ENCODE measurements at regions not wholly inside any gene's neighbourhood (a gene's known extent, or its start where the extent isn't known, plus 50 kb on each side); places are given as distances from the start of the nearest gene placed in this dataset.
A peak's percentile ranks its signal among the peaks of the same experiment; 100 is the strongest.

DNA sequence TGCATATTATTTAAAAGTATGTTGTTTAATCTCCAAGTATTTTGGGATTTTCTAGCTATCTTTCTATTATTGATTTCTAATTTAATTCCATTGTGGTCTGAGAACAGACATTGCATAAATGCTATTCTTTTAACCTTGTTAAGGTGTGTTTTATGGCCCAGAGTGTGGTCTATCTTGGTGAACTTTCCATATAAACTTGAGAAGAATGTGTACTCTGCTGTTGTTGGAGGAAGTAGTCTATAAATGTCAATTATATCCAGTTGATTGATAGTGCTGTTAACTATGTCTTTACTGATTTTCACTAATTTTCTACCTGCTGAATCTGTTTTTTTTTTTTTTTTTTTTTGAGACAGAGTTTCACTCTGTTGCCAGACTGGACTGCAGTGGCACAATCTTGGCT, 180.9 kb downstream of the ZNF621 start:
- DNase-seq, result no peak

DNA sequence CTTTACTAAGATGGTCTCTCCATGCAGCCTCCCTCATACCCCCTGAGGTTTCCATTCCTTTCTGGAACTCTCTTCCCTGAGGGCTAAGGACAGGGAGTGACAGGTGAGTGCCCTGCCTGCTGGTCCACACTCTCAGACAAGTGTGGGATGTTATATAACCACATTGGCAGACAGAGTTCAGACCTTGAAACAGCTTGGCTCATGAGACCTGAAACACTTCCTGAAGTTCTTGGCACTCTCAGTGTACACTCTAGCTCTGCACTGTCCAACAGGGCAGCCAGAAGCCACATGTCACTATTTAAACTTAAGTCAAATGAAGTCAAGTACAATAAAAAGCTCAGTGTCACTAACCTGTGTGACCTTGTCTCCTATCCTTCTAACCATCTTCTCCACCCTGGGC, 188.5 kb downstream of the ZNF621 start:
- DNase-seq, result no peak

DNA sequence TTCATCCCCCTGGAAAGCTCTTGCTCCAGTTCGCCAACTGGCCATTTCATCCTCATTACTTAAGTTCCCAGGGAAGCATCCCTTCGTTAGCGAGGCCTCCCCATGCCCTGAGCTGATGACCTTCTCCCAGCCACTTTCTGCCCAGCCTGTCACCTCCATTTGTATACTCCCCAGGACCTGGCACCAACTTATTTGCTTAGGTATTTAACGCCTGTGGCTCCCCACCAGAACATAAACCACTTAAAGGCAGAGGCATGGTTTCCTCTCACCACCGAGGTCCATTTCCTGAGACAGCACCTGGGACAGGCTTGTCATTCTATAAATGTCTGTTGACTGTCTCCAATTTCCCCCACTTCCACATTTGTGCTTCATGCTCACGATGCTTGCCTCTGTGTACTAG, 189.0 kb downstream of the ZNF621 start:
- DNase-seq, result no peak

DNA sequence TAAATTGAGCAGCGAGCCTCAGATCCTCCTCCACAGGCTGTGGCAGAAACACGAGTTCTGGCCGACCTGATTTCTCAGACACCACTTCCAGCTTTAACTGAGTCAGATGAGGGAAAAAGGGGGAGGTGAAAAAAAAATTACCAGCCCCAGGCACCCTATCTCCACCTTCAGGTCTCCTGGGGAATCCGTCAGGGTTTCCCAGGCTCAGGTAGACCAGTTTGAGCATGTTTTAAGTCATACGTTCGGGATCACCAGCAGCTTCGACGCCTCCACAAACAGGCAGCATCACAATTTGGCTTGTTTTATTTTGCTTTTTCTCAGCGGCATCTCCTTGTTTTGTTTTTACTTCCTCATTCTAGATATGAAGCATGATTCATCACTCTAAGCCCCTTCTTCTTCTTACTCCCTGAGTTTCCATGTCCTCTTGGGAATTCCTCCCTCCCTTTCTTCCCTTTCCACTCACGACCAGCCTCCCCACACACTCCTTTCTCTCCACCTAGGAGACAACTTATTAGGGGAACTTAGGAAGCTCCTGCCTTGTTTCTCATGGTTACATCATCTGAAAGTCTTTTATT, 190.1 kb downstream of the ZNF621 start:
- DNase-seq, result no peak

DNA sequence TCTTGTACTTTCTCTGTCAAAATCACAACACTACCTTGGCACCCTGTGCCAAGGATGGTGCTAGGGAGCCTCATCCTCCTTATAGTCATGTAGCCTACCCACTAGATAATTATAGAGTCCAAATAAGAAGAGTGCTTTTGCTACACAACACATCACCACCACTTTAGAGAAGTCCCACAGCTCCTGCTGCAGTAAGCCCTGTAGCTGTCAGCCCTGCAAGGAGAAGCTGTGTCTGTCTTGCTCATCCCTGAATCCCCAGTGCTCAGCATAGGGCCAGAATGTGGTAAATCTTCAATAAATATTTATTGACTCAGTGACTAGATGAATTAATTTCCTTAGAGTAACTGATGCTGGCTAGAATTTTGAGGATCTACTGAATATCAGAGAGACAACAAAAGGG, 190.8 kb downstream of the ZNF621 start:
- DNase-seq, result no peak

DNA sequence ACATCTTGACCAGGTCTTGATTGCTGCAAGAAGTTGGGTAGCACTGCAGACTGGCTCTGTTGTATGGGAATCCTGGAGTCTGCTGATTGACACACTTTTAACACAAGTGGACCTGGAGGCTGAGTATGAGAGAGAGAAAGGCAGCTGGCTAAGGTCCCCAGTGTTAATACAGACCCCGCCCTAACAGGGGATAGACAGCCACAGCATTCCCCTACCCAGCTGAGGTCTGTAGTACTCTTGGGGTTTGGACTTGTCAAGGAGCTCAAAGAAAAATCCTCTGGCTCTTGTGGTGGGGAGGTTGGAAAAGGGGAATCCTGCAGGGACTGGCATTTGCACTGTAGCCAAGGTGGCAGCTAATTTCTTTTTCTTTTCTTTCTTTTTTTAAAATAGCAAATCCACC, 192.7 kb downstream of the ZNF621 start:
- no peak for DNase-seq

DNA sequence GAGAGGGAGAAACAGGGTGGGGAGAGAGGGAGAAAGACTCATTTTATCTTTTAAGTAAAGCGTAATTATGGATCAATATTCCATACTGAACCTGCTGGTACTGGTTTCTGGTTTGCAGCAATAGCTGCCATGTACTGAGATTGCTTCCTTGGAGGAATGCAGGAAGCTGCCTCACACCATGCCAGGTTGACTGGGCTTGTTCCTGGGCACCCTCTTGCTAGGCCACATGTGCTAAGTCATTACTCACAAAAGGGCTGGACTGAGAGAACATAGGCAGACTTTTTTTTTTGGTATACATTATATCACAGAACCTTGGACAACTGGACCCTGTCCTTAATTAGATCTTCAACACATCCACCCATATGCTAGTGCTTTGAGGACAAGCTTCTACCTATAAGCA, 193.4 kb downstream of the ZNF621 start:
- DNase-seq, result no peak

DNA sequence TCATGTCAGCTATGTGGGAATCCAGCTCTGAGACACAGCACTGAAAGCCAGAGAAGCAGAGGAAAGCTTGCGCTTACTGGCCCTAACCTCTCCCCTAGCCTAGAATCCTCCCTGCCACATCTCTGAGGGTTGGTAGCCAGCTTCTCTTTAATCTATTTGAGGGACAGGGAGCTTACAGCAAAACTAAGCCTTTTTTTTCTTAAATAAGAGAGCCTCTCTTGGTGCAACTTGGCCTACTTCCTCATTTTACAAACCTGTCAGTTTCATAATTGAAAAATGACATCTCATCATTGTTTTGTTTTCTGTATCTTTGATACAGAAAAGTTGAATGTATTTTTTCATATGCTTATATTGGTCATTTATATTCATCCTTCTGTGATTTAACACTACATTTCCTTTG, 193.9 kb downstream of the ZNF621 start:
- no peak for DNase-seq

DNA sequence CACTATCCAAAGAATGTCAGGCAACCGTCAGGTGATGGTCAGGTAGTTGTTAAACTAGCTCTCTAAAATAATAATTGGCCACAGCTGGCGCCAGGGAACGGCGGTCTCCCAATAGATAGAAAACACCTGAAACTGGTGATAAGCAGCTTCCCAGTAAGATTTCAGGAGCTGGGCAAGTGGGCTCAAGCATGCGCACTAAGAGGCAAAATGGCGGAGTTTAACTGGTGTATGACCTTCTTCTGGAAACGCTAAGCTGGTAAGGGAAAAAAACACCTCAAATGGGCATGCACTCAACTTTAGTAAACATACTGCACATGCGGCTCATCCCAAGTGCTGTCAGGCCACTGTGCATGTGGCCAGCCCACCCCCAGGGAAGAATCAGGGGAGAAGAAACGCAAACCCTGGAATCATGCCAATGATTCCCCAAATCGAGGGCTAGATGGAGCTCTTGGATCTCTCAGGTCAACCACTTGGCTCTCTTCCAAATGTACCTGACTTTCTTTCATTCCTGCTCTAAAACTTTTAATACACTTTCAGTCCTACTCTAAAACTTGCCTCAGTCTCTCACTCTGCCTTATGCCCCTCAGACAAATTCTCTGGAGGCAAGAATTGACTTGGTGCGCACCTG, 195.0 kb downstream of the ZNF621 start:
- peak; percentile 11 for DNase-seq

DNA sequence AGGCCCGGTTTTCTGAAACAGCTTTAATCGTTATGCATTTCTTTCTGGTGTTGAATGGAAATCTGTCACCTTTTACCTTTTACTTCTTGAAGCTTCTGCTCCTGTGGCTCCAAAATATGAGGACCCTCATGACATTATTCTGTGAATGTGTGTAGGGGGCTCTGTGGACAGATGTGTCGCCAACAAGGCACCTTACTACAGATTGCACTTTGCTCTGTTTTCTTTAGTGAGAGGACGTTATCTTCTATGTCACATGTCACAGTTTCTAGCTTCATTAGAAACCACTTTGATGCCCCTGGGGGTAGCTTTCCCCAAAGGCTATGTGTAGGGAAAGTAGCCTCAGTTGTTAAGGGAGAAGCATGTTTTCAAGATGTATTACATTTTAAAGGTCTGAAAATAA, 195.6 kb downstream of the ZNF621 start:
- no peak for DNase-seq

DNA sequence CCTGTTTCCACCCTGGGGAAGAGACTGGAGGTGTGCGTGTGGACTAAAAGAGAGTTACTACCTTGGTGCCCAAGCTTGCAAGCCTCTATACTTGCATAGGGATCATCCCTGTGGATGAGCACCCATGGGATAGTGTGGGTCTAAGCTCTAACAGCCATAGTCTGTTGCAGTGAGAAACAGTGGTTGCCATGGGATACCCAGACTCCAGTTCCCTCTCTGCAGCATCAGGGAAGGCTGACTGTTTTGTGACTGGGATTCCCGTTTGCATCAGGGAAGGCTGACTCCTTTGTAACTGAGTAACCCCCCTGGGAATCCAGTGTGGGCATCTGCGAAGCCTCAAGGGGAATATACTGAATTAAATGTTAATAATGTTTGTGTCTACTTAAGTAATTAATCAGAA, 196.1 kb downstream of the ZNF621 start:
- DNase-seq, result no peak

DNA sequence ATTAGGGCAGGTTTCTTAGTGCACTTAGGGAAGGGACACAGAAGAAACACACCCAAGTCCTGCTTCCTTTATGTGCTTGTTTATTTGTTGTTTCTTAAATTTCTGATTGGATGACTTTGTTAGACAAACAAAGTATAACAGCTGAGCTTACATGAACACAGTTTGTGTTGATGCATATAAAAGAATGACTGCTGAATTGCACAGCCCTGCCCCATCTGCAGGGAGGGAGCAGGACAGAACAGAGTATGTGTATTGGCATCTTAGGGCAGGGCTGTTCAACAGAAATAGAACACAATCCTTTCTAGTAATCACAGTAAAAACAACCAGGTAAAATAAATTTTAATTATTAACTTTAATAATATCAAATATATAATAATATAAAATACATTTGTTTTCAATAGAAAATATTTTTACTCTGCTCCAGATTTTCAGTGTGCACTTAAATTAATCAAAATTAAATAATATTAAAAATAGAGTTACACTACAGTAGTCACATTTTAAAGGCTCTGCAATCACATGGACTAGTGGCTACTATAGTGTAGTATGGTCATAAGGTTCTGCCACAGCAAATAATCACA, 198.4 kb downstream of the ZNF621 start:
- DNase-seq, result no peak

DNA sequence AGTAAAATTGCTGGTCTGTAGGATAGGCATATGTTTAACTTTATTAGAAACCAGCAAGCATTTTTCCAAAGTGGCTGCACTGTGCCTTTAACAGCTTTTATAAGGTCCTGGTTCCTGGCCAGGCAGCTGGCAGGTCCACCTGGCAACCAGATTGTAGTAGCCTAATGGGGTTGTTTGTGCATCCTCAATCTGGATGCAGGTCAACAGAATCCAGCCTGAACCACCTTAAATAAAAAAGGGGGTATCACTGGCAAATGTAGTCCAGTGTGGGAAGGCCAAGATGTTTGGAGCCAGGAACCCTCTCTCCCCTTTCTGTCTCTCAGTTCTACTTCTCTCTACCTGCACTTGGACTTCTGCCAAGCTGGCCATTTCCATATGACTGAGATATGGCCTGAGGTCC, 200.3 kb downstream of the ZNF621 start:
- no peak for DNase-seq

DNA sequence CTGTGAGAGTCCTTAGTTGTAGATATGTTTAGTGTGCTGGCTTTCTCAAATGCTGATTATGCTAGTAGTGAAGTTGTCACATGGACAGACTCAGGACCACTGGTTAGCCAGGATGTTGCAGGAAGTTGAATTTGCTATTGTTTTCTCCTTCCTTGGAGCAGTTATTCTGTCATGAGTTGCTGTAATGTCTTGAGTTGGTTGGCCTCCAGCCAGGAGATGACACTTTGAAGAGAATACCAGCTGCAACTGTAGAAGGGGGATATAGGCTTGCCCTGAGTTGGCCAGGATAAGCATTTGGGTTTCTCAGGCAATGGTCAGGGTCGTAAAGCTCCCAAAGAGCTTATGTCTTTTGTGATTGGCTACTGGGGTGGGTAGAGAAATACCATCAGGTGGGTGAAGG, 206.7 kb downstream of the ZNF621 start:
- DNase-seq, result no peak

DNA sequence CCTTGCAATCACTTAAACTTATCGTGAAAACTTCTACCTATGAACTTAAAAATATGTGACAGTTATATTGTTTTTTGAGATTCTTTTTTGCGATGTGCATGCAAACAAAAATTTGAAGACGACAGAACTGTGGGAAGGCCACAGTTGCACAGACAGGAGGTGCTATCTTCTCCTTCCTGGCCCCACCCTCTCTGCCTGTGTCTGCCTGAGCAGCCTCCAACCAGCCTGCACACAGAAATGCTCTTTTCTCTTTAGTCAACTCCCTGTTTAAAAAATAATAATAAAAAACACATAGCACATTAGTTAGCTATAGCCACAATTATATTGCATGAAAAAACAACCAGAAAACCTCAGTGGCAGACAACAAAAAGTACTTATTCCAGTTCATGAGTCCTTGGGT, 212.2 kb downstream of the ZNF621 start:
- DNase-seq, result no peak

DNA sequence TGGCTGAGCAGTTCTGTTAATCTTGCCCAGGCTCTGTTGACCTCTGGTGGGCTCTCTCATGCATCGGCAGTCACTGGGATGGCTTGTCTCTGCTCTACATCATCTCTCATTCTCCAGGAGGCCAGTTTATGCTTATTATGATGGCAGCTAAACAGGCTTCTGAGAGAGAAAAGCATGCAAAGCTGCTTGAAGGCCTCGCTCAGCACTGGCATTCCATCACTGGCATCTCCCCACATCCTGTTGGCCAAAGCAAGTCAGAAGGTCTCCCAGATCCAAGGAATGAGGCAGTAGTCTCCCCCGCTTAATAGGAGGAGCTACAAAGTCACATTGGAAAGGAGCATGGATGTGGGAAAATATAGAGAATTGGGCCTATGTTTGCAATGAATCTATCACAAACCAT, 212.6 kb downstream of the ZNF621 start:
- DNase-seq, result no peak

DNA sequence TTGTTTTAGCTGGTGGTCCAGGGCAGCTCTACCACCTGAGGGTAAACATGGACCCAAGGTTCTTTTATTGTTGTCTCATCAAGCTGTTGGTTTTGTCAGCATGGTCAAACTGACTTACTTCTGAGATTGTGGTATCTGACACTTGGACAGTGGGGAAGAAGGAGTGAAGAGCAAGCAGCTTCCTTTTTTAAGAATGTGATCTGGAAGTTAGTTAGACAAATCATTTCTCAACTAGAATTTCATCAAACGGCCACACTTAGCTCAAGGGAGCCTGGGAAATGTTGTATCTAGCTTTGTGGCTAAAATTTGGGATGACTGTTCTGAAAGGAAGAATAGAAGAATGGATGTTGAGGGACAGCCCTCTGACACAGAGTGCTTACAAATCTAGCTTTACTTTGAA, 215.2 kb downstream of the ZNF621 start:
- no peak for DNase-seq

DNA sequence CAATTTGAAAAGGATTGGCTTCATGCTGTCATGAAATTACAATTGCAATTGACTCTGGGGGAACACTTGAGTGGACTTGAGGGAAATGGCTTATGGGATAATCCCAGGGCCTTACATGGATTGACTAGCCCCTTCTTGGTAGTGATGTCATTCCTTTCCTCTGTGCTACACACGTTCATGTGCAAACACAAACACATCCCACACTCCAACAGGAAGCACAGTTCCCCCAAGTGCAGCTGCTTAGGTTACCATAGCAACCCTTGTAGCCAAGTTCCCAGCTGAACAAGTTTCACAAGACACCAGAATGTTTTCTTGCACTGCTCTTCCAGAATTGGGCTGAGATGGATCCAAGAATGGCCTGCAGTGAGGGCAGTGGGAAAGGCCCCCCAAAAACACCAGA, 217.0 kb downstream of the ZNF621 start:
- no peak for DNase-seq

DNA sequence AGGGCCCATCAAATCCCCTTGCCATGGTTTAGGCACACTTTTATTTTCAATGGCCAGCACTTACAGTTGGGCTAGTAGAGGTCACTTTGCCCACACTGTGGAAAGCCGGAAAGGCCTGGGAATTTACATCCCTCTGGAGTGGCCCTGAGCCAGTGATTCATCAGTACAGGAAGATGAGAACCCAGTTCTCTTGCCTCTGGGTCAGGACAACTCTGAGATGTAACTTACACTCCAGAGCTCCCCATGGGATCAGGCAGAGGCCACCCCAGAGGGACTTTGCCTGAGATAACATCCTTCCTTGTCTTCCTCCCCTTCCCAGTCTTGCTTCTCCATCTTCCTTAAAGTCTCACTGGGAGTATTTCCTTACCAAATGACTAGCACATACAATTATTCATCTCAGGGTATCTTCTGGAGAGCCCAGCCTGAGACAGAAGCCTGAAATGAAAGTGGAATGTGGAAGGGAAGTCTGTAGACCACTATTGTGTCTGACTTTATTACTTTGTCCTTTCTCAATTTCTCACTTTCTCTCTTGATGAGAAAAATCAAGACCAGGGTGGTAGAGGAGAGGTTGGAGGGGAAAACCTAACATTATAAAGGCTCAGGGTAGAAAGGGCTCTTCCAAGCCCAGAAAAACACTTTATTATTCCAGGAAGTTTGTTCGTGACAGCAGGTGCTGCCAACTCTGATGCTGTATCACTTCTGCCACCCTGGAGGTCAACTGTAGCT, 220.8 kb downstream of the ZNF621 start:
- no peak for DNase-seq

DNA sequence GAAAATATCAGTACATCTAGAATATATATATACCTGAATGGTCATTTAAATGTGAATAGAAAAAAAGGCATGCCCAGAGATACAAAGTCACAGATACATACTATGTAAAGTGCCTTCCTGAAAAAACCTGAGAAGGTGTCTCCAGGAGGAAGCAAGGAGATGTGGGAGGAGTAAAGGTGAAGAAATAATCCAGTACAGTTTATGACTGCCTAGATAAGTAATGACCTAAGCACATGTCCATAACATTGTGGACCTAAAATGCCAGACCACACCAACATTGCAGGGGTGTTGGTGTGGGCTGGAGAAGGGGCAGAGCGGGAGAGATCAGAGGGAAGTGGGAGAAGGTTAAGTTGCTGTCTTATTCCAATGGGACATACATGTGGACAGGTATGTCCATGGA, 226.9 kb downstream of the ZNF621 start:
- DNase-seq, result no peak

DNA sequence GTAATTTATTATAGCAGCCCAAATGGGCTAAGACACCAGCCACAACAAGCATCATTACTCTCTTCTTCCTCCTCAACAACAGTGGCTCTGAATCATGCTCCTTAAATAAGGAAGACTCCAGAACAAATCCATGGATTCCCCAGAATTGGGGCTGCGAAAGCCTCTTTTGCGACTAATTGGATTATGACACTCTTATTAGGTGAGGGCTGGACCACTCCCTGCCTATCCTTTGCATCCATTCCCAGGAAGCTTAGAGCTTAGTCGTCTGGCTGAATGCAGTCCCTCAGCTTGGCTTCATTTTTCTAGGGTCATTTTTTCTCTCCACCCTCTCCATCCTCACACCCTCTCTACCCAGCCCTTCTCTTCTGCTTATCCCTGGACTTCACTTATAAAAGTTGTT, 227.7 kb downstream of the ZNF621 start:
- DNase-seq, result no peak

DNA sequence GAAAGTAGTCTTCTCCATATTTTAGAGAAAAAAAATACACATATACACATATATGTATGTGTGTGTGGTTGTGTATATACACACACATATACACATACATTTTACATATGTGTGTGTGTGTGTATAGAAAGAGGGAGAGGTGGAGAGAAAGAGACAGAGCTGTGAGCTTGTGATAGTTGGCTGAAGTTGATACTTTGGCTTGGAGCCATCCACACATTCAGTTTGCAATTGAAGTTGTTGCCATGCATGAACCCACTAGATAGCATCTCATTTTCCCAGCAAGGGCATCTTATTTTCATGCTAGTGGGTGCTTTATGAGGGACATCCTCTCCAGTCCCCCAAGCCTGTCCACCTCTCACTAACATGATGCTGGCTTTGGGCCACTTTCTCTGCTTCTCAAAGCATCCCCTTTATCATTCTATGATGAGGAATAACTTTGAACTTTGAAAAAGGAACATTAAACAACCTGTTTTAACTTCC, 228.6 kb downstream of the ZNF621 start:
- no peak for DNase-seq

DNA sequence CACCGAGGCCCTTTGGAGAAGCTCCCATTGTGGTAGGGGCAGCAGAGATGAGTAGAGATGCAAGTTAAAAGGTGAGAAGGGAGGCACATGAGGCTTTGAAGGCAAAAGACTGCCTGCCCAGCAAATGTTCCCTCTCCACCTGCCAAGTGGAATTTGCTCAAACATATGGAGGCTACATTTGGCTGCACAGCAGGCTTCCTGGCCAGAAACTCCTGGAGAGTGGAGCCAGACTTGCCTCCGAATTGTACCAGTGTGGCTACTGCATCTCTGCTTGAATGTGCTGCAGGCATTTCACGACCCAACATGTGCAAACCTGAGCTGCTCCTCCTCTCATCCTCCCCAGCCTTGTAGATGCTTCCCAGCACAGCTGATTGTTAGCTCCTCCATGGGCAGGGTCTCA, 229.2 kb downstream of the ZNF621 start:
- no peak for DNase-seq

DNA sequence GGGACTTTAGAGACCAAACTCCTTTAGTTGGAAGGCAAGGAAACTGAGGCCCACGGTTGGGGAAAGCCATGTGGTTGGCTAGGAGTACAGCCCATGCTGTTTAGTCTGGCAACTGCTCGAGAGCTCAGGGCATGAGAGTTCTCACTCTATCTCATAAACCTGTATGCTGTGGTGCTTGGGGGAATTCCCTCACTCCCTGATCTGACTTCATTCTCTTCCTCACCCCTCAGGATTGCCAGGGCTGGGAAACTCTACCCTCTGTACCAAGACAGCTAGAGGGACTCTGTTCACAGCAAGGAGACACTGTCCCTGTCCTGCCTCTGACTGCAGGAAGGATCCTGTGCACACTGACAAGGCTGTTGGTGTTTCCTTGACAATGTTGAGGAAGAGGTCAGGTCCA, 230.2 kb downstream of the ZNF621 start:
- DNase-seq, result no peak

All from NCI-H748 treated with DMSO at 0.1 percent for 48 hours (cell line).